ENCODE measurements at regions not wholly inside any gene's neighbourhood (a gene's known extent, or its start where the extent isn't known, plus 50 kb on each side); places are given as distances from the start of the nearest gene placed in this dataset.
"Not testable (repeated sequence)": the region's sequence is repeated elsewhere in the genome, so short reads cannot be mapped to it uniquely, and the experiment has no call there.

DNA sequence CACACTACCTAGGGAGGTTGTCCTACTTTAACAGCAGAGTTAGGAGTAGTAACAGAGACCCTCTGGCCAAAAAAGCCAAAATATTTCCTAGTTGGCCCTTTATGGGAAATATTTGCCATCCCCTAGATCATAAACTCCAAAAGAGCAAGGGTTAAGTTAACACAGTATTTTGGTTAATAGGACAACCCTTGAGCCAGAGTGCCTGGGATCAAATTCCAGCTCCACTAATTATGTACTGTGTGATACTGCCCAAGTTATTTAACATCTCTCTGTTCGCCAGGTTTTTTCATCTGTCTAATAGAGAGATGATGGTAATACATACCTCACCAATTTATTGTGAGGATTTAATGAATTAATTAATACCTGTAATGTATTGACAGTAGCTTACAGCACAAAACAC lies 767.4 kb downstream of the KCNJ2 start:
- DNase-seq (ENCODE audit: low read depth), result no peak

DNA sequence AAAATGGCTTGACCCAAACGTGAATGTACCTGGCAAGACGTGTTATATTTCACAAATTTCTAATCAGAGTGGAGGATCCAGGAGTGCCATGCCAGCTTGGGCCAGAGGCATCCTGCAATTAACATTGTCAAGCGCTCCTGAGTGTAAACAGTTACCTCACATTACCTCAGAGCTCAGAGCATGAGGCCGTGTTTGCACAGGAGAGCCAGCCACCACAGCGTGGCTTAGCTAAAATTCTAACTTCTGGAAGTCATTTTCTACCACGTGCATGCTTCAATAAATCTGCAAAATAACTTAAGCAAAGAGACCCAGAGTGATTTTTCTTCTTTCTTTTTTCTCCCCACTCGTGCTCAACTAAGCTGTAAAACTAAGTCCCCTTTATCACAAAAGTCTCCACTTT lies 769.0 kb downstream of the KCNJ2 start:
- DNase-seq (ENCODE audit: low read depth), result no peak

DNA sequence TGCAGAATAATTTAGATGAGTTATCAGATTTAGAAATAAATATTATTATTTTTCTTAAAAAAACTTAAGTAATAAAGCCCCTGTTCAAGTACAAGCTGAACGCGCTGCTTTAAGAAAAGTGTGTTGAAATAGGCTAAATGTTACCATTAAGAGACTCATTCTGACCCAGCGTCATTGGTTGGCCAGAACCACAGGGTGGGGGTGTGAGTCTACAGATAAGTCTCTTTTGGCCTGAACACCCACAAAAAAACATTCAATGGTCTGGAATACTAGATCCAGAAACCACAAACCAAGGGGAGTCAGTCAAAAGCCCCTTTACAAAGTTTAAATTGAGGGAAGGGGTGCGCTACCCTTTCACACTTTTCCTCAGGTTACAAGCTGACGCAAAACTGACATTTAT lies 776.1 kb downstream of the KCNJ2 start:
- no peak for DNase-seq (ENCODE audit: low read depth)

DNA sequence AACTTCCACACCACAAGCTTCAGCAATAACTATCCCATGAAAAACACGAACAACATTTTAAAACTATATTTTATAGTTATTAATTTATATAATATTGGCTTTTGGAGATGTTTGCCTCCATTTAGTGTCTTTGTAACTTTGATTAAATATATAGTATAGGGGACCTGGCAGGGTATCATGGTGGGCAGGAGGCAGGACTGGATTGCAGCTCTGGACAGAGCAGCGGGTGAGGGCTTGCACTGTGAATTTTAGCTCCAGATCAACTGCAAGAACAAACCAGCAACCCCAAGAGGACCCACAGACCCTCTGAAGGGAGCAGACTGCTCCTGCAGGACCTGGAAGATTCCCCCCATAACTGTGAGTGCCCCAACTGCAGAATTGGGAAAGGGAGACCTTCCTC lies 777.9 kb downstream of the KCNJ2 start:
- no peak for DNase-seq (ENCODE audit: low read depth)

DNA sequence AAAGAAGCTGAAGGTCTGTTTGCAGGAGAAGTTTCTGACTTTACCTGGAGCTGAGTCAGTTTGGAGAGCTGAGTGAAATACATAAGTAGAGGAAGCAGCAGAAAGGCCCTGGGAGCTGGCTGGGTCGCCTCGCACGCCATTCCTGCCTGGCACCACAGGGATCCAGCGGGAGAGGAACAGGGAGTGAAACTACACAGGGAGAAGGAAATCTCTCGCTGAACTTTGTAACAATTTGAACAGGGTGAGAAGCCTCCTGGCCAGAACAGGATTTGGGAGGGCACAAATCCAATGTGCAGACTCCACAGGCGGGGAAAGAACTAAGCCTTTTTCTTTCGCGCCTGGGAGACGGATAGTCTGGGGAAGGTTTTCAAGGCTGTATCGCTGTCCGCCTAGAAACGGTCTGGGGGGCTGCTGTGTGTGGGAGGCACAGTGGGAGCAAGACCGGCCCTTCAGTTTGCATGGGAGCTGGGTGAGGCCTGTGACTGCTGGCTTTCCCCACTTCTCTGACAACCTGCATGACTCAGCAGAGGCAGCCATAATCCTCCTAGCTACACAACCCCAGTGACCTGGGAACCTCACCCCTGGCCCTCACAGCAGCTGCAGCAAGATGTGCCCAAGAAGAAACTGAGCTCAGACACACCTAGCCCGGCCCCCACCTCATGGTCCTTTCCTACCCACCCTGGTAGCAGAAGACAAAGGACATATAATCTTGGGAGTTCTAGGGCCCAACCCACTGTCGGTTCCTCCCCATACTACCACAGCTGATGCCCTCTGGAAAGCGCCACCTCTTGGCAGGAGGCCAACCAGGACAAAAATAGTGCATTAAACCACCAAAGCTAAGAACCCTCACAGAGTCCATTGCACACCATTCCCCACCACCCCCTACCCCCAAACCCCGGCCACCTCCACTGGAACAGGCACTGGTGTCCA lies 778.6 kb downstream of the KCNJ2 start:
- DNase-seq (ENCODE audit: low read depth), result no peak

DNA sequence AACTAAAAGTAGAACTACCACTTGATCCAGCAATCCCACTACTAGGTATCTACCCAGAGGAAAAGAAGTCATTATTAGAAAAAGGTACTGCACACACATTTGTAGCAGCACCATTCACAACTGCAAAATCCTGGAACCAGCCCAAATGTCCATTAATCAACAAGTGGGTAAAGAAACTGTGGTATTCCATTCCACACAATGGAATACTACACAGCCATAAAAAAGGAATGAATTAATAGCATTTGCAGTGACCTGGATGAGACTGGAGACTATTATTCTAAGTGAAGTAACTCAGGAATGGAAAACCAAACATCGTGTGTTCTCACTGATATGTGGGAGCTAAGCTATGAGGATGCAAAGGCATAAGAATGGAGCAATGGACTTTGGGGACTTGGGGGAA lies 783.8 kb downstream of the KCNJ2 start:
- not testable (repeated sequence) for DNase-seq (ENCODE audit: low read depth)

DNA sequence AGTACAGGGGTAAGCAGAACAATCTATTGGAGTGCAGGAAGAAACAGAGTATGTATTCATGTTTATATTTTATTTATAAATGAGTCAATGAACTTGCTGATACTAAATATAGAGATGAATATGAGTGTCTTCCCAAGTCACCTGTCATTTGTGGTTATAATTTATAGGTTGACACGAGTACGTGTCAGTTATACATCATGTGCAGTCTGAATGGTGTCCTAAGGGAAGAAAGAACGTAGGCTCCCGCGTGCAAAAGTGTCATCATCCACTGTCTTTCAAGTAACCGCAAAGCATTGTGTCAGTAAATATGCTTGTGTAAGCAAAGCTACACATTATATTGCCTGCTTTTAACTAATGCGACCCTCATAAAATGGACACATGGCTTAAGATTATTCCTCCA lies 786.1 kb downstream of the KCNJ2 start:
- no peak for DNase-seq (ENCODE audit: low read depth)

DNA sequence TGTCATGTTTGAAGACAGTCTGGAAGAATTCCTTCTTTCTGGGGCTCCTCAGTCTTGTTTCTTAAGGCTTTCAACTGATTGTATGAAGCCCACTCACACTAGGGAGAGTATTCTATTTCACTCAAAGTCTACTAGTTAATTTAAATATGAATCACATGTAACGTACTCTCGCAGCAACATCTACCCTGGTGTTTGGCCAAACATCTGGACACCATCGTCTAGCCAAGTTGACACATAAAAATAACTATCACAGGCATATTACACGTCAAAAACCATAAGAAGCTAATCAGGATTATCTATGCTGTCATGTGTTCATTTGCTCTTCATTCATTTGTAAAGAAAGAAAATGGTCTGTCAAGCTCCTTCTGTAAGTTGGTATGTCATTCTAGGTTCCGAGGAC lies 787.4 kb downstream of the KCNJ2 start:
- no peak for DNase-seq (ENCODE audit: low read depth)

DNA sequence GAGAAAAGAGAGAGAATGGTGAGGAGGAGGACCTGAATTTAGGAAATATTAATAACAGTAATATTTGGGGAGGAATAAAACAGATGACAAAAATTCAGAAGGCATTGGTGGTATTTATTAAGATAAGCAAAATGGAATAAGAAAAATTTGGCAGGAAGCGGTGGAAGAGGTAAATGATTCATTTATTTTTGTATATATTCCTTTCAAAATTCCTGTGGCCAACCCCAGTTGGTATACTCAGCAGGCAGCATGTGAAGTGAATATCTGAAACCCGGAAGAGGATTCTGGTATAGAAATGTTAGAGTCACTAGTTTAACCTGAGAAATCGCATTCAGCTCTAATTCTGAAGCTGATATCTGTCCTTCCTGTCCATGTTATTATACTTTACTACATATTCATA lies 792.0 kb downstream of the KCNJ2 start:
- DNase-seq (ENCODE audit: low read depth), result peak; percentile 20

DNA sequence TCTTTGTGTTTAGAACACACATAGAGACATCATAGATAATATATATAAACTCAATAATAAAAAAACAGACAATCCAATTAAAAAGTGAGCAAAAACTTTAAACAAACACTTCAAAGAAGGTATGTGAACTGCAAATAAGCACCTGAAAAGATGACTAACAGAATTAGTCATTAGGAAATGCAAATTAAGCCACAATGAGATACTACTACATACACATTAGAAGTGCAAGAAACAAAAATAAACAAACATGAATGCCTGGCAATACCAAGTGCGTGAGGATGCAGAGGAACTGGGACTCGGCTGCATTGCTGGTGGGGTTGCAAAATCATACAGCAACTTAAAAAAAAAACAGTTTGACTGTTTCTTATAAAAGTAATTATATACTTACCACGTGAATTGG lies 799.0 kb downstream of the KCNJ2 start:
- DNase-seq (ENCODE audit: low read depth), result peak; percentile 28

DNA sequence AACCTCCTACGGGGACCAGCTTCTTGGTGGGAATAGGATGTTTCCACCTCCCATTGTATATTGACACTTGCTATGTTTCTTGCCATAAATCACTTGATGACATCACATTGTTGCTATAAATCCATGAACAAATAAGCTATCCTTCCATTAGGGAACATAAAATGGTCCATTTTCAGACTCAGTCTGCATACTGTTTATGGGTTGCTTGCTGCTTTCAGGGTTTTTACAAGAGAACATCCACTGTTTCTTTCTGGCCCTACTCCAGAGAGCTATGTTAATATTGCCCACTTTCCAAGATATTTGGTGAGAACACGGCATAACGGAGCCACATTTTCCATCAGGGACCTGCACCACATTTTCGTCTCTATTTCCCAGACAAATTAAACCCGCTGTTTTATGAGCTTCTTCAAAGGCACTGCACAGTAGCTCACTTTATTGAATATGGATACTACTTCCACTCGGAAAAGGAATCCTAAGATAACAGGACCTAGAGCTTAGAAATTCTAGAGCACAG lies 800.2 kb downstream of the KCNJ2 start:
- no peak for DNase-seq (ENCODE audit: low read depth)

DNA sequence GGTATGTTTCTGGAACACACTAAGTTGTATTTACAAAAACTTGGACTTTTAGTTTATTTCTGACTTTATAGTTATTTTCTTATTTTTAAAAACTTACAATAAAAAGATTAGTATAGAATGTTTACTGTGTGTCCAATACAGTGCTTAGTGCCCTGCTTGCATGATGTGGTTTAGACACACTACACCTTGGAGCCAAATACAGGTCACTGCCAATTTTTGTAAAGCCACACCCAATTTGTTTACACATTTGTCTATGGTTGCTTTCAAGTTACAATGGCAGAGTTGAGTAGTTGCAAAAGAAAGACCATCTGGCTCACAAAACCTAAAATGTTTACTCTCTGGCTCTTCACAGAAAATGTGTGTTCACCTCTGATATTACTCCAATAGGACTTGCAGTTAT lies 807.1 kb downstream of the KCNJ2 start:
- DNase-seq (ENCODE audit: low read depth), result no peak

DNA sequence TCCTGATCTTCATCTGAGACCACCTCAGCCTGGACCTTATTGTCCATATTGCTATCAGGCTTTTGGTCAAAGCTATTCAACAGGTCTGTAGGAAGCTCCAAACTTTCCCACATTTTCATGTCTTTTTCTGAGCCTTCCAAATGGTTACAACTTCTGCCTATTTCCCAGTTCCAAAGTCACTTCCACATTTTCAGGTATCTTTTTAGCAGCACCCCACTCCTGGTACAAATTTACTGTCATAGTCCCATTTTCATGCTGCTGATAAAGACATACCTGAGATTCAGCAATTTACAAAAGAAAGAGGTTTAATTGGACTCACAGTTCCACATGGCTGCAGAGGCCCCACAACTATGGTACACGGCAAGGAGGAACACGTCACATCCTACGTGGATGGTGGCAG lies 815.5 kb downstream of the KCNJ2 start:
- DNase-seq (ENCODE audit: low read depth), result no peak

DNA sequence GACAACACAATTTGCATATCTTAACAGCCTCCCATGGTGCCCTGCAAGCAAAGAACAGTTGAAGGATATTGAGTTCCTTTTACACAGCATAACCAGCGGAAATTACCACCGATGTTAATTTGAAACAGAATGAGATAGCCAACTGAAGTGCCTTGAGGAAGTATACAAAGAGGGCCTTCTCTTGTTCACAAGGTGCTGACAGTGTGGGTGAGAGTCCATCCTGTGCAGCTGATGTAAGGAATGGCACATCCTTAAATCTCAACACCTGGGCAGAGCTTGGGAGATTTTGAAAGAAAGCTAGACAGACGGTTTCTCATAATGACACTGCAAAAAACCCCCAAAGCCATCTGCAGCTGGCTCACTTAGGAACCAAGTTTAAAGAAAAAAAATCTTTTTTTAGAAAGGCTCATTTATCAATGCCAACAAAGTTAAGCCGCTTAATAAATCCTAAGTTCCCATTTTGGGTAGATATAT lies 818.6 kb downstream of the KCNJ2 start:
- DNase-seq (ENCODE audit: low read depth), result no peak

DNA sequence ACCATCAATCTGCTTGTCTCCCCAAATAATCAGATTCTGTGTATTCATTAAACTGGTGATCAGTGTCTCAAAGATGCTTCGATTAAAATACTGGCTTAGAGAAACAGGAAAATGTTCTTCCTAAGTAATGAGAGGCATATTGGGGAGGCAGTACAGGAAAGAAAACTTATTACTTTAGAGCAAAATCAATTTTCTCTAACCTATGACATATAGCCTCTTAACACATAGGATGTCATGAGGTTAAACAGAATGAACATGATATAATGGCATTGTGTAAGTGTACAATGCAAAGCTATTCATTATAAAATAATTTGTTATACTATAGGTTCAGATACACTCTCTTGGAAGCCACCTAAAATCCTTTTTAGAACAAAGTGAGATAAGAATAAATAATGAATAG lies 819.3 kb downstream of the KCNJ2 start:
- no peak for DNase-seq (ENCODE audit: low read depth)

DNA sequence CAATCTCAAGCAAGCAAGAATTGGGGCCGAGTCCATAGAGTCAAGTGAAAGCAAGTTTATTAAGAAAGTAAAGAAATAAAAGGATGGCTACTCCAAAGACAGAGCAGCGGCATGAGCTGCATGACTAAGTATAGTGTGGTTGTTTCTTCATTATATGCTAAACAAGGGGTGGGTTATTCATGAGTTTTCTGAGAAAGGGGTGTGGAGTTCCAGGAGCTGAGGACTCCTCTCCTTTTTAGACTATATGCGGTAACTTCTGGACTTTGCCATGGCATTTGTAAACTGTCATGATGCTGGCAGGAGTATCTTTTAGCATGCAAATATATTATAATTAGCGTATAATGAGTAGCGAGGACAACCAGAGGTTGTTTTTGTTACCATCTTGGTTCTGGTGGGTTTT lies 819.9 kb downstream of the KCNJ2 start:
- DNase-seq (ENCODE audit: low read depth), result no peak

DNA sequence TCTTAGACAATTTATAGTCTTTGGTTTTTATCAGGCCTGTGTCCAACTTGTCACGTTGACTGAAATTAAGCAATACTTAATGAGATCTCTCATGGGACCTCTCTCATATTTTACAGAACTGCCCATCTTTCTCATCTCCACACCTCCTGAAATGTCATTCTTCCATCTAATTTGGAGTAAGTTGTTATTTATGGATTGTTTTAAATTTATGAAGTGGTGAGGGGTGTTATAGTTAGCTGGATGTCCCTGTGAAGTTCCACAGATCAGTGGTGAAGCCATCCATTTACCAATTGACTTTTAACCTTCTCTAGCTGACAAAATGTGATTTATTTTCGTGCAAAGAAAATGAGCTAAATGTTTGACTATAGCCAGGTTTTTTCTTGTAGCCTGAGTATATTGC lies 824.9 kb downstream of the KCNJ2 start:
- no peak for DNase-seq (ENCODE audit: low read depth)

DNA sequence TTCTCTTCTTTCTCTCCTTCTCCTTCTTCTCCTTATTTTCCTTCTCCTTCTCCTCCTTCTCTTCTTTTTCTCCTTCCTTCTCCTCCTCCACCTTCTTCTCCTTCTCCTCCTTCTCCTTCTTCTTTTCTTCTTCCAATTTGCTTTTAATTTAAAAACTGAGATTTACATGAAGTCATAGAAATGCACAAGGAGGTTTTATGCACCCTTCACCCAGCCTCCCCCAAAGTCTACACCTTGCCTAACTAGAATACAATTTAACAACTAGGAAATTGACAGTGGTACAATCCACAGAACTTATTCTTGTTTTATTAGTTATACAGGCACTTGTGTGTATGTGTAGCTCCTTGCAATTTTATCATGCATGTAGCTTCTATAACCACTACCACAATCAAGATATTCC lies 826.7 kb downstream of the KCNJ2 start:
- no peak for DNase-seq (ENCODE audit: low read depth)

DNA sequence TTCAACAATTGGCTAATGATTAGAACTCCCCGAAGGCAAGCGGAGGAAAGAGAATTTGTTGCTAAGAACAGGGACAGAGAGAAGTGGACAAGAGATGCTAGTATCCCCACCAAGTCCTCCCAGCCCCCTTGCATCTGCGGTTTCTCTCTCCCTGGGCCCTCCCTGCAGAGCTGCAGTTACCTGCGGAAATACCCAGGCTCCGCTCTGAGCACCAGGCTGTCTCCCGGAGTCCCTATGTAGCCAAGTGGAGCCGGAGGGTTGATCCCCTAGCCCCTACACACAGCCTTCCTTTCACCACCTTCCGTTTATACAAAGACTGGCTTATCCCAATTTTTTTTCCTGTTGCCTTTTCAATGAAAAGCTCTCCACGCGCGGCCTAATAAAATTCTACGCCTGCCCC lies 834.4 kb downstream of the KCNJ2 start:
- DNase-seq (ENCODE audit: low read depth), result no peak

DNA sequence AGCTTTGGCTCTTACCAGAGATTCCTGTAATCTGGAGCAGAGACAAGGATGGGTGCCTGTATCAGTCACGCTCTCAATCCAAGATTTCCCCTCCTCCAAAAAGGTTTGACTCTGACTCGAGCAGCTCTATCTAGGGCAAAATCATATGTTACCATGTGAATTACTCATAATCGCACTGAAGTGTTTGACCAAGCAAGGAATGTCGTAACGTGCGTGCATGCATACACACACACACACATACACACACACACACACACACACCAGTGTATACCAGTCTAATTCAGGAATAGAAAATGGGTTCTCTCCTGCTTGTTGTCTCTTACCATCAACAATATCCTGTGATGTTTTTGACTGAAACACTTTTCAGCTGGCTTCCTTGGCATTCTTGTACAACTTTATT lies 835.1 kb downstream of the KCNJ2 start:
- no peak for DNase-seq (ENCODE audit: low read depth)

DNA sequence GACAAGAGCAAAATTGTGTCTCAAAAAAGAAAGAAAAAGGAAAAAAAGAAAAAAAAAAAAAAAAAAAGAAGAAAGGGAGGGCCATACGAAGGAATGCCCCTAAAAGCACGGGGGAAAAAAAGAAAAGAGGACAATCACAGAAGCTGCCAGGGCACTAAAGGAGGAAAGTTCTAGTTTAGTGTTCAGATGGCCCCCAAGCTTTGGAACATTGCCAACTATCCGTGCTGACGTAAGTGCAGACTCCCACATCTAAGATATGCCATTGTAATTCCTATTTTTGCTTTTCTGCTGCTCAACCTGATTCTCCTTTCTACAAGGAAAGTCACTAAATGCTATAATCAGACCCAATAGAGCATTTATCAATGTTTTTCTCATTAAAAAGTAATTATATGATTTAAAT lies 842.1 kb downstream of the KCNJ2 start:
- no peak for DNase-seq (ENCODE audit: low read depth)

DNA sequence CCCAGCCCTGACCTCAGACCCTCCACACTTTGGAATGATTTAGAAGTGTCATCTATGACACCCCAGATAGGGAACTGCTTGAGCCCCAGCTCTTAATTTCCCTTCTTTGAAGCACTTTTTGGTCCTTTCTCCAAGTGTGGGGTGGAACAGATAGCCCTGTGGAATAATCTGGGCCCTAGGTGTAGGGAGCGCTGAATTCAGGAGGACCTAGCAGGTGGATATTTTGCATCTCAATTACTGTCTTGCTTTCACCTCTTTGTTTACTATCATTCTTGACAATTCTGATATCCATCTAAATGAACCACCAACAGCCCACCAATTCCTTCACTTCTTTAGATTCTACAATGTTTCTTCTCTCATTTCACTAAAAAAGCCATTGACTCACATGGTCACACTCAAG lies 850.4 kb downstream of the KCNJ2 start:
- DNase-seq (ENCODE audit: low read depth), result no peak

DNA sequence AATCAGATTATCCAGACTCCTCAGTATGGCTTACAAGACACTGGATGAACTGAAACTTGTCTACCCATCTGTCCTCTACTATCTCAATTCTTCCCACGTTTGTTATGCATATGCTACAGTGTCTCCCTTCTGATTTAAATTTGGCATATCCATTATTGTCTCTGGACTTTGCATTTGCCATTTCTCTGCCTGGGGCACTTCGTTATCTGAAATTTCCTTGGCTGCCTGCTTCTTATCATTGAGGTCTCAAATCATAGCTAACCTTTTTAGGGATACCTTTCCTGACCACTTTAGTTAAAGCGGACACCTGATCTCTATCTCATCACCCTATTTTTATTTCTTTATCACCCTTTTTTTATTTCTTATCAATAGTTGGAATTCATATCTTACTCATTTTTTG lies 853.4 kb downstream of the KCNJ2 start:
- no peak for DNase-seq (ENCODE audit: low read depth)

Measured in iris pigment epithelial cell (primary cell).